Left cardiac atrium (tissue), 4 donors: ENCODE measurements at regions not wholly inside any gene's neighbourhood (a gene's known extent, or its start where the extent isn't known, plus 50 kb on each side); places are given as distances from the start of the nearest gene placed in this dataset.
"Not testable (repeated sequence)": the region's sequence is repeated elsewhere in the genome, so short reads cannot be mapped to it uniquely, and the experiment has no call there.

ENCODE experiments used
- ATAC-seq, 2 donors: fragments of 200-7000 bp; cut with Tn5 transposase; one replicate each; pipeline ENCODE4 v1.9.1; 2020; ENCODE audit warnings: mild to moderate bottlenecking in 2 of 2, moderate library complexity in 2 of 2
- DNase-seq: peaks from one replicate; pipeline ENCODE4 v3.0.0-alpha.2; 2020
- intact Hi-C, 2 donors: fragments of 100-400 bp; cut with DNase I; formaldehyde crosslinking; loops; one replicate each; pipeline versions ENCODE4 v1.14.1 to v1.15.1; 2022 to 2023
- donor health status: DM: no; HTN: yes; CAD: no.
- donor health status: DM: no; HTN: yes; CAD: no; lungs with severe emphysema.
- donor health status: DM: yes; HTN: yes; CAD: no.
- donor health status: Dilated cardiomyopathy.

DNA sequence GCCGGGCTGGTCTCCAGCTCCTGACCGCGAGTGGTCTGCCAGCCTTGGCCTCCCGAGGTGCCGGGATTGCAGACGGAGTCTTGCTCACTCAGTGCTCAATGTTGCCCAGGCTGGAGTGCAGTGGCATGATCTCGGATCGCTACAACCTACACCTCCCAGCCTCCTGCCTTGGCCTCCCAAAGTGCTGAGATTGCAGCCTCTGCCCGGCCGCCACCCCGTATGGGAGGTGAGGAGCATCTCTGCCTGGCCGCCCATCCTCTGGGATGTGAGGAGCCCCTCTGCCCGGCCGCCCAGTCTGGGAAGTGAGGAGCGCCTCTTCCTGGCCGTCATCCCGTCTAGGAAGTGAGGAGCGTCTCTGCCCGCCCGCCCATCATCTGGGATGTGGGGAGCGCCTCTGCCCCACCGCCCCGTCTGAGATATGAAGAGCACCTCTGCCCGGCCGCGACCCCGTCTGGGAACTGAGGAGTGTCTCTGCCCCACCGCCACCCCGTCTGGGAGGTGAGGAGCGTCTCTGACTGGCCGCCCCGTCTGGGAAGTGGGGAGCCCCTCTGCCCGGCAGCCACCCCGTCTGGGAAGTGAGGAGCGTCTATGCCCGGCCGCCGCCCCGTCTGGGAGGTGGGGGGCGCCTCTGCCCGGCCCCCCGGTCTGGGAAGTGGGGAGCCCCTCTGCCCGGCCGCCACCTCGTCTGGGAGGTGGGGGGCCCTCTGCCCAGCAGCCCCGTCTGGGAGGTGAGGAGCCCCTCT is 861.8 kb upstream of the INTU start:
- DNase-seq, intact Hi-C loops, ATAC-seq: not testable (repeated sequence)

DNA sequence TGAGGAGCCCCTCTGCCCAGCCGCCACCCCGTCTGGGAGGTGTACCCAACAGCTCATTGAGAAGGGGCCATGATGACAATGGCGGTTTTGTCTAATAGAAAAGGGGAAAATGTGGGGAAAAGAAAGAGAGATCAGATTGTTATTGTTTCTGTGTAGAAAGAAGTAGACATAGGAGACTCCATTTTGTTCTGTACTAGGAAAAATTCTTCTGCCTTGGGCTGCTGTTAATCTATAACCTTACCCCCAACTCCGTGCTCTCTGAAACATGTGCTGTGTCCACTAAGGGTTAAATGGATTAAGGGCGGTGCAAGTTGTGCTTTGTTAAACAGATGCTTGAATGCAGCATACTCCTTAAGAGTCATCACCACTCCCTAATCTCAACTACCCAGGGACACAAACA is 861.1 kb upstream of the INTU start:
- ATAC-seq, intact Hi-C loops, DNase-seq: not testable (repeated sequence)

DNA sequence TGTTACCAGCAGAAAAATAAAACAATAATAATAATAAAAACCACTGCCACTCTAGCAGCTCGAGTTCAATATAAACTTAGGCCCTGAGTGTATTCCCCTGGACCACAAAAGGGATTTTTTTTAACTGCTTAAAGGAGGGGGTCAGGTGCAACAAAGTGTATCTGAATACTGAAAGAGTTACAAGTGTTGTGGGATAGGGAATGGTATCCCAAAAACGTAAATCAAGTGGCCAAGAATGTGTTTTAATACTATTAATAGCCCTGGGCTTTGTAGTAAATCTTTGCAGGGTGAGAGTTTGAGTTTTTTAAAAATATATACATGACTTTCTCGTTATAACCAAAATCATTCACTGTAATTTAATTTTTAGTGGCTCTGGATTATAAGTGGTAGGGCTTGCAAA is 860.1 kb upstream of the INTU start:
- intact Hi-C loops, result no loop called here
- DNase-seq, result no peak
- ATAC-seq, result peak in 1 of 2 donors; percentile 70

DNA sequence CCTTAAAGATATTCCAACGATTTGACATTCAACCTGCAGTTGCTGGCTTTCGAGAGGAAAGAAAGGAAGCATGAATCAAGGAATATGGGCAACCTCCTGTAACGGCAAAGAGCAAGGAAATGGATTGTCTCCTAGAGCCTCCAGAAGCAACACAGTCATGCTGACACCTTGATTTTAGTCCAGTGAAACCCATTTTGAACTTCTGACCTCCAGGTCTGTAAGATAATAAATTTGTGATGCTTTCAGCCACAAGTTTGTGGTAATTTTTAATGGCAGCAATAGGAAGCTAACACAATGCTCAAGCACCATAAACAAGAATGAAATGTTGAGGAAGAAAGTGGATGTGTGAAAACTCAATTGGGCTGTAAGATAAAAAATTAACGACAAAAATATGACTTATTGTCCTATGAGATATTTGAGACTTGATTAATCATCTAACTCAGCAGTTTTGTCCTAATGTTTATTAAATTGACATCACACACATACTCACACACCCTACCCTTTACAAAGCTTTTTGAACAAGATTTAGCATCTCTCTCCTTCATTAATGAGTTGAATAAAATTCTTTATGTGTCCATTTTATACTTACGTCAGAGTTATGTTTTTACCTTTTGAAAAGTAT is 857.2 kb upstream of the INTU start:
- no peak for ATAC-seq
- no peak for DNase-seq
- intact Hi-C loops, result no loop called here

DNA sequence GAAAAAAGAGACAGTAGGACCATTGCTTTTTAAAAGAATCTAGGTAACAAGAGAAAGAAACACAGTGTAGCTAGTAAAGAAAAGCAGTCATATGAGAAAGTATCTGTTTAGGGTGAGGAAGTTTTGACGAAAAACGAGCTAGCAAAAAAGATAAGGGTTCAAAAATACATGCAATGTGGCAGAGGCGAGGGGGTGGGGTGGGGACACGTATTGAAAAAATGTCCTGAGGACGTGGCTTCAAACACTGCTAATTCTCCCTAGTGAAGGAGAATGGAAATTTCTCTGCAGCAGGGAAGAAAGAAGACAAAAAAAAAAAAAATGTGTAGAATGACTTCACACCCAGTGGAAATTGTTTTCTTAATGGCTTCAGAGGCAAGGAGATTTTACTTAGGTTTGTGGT is 856.4 kb upstream of the INTU start:
- no peak for ATAC-seq
- intact Hi-C loops, result no loop called here
- no peak for DNase-seq

DNA sequence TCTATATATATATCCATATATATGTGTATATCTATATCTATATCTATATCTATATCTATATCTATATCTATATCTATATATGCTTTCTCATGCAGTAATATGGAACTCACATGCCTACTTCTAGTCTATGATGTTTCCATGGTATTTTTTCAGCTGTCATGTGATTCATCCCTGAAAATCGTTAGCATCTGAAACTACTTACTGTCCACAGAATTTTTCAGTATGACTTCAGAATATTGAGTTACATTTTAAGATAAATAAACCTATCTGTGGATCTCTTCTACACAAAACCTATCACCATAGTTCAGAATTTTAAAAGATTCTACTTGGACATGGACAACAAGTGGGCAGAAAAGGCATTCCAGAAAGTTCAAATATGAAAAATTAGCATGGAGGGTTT is 855.1 kb upstream of the INTU start:
- intact Hi-C loops, result no loop called here
- no peak for DNase-seq
- no peak for ATAC-seq

DNA sequence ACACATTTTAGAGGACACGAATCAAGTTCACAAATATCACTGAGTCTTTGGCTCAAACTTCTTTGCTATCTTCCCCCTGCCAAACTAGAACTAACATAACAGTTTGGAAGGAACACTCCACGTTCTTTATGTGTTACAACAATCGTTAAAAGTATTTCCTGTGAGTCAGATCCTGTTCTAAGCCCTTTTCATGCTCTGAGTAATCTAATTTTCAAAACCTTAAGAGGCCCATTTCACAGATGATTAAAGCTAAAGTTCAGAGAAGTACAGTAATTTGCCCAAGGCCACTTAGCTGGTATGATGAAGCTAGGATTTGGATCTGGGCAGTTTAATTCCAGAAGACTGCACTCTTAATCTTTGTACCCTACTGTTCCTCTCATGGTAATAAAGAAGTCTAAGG is 854.4 kb upstream of the INTU start:
- DNase-seq (no peak), ATAC-seq (peak in 1 of 2 donors; percentile 81)
- intact Hi-C loops, result no loop called here

DNA sequence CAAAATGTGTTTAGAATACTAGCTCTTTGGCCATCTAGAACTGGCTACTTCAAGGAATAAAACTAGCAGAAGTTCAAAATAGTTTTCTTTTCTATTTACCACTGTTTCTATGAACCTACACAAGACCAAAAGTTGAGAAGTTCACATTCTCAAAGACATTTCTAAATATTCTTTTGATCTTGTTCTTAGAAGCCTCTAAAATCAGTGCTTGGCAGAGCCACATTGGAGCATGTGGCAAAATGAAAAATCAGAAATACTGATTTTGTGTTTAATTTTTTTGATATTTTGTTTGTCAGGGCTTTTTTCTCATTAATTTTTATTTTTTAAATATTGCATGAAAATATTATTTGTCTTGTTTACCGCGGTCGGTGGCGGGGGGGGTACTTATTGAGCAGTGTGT is 853.8 kb upstream of the INTU start:
- DNase-seq (no peak), ATAC-seq (no peak)
- intact Hi-C loops, result no loop called here

DNA sequence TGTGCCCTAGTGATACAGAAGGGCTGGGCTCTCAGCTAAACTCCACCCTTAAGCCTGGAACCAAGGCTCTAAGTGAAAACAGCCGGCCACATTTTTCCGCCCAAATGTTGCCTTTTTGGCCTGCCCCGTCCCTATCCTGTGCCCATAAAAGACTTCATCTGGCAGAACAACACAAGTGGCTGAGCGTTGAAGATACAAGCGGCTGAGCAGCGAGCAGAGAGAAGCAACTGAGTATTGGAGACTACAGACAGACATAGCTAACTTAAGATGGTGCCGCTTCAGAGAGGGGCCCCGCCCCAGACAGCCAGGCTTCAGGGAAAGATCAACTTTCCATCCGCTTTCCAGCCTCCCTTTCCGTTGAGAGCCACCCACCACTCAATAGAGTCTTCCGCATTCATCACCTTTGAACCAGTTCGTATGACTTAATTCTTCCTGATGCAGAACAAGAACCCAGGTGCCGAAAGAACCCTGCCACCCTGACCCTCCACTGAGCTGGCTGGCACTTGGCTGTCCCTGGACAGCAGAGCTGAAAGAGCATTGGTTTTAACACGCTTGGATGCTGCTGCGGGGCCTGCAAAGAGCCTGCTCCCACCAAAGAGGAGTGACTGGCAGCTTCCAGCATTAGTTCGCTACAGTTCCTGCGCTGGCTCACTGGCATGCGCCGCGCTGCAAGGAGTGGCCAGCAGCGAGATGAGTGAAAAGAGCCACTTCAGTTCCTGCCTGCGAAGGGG is 853.2 kb upstream of the INTU start:
- ATAC-seq, result peak in 1 of 2 donors; percentile 47
- DNase-seq, result no peak
- intact Hi-C loops, result no loop called here

DNA sequence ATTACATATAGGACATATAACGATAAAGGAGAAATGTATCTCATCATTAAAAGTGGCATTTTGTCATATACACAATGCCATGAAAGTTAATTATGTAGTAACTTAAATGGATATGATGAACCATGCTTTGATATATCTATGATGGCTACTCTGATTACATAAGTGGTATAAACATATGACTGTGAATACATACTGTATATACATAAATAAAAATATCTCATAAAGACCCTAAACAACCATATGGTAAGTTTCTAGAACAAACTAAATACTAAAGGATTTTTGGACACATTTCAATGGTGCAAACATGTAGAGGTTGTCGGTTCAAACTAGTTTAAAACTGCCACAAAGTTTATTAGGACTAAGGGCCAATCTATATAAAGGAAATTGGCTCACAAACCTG is 849.6 kb upstream of the INTU start:
- ATAC-seq (no peak), DNase-seq (no peak)
- intact Hi-C loops, result no loop called here

DNA sequence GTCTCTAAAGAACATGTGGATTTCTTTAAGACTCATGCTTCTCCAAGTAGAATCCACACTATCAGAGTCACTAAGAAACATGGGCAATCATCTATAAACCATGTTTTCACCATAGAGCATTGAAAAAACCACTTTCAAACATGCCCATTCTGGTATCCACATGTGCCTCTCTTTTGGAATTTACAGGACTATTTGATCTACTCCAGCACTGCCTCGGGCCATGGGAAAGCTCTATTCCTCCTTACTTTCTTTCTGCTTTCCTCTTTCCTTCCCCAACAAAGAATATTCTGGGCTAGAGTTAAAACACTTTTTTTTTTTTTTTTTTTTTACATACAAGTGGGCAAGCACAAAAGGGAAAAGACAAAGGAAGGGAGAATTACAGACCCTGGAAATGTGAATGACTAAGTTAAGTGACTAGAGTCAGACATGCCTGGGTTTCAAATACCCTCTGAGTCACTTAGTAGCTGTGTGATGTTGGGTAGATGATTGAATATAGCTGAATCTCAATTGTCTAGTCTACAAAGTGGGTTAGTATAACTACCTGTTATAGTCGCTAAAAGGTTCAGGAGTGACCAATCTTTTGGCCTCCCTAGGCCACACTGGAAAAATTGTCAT is 847.7 kb upstream of the INTU start:
- no peak for ATAC-seq
- DNase-seq, result no peak
- intact Hi-C loops, result no loop called here

DNA sequence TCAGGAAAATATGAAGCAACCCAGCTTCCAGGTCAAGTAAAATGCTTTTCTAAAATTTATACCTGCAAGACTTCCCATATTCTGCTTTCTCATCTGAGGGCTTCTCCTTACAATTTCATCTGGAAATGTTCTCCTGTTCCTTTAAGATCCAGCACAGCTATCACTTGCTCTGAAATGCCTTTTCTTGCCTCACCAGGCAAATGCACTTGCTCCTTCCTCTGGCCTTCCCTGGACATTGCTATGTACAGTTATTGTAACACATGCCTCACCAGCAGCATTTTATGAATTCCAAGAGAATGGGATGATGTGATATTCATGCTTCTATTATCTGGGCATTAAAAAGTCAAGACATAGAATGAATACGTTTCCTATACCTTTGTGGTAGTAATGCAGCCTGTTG is 842.1 kb upstream of the INTU start:
- DNase-seq (no peak), ATAC-seq (no peak)
- intact Hi-C loops, result no loop called here

DNA sequence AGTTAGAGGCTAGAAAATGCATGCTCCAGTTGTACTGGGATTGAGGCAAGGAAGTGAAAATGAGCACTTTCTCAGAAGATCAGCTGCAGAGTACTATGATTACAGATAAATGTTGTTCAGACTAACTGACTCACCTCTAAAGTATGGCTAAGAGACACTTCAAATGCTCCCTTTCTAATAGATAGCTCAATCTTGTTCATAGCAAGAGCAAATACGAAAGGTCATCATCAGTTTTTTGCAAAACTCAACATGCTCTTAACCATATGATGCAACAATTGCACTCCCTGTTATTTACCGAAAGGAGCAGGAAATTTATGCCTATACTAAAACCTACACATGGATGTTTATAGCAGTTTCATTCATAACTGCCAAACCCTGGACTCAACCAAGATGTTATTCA is 838.4 kb upstream of the INTU start:
- DNase-seq (no peak), ATAC-seq (no peak)
- intact Hi-C loops, result no loop called here

DNA sequence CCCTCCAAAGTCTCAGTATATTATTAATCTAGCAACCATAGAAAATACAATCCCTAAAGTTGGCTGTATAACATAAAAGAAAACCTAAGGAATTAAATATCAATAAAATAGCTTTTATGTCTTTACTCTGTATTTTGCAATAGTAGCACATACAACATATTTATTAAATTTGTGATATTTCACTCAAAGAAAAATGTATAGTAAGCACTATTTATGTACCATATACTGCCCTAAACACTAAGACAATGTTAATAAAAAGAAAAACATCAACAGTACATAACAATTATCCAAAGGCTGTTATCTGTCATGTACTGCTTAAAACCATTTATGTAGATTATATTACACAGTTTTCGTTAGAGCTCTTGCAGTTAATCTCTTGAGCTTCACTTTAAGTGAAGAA is 834.5 kb upstream of the INTU start:
- DNase-seq (no peak), ATAC-seq (no peak)
- intact Hi-C loops, result no loop called here

DNA sequence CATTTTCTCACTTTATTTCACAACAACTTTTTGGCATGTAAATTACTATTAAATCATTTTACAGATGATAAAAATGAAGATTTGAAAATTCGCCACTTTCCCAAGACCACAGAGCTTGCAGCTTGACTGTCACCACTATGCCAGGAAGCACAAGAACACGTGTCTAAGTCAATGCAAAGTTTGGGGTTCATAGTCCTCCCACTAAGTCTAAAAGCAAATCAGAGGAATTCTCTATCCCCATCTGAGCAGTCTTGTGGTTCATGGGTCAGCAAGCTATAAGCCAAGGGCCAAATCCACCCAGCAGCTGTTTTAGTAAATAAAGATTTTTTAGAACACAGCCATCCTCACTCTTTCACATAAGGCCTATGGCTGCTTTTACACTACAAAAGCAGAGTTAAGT is 833.3 kb upstream of the INTU start:
- intact Hi-C loops, result no loop called here
- ATAC-seq, result no peak
- DNase-seq, result no peak

DNA sequence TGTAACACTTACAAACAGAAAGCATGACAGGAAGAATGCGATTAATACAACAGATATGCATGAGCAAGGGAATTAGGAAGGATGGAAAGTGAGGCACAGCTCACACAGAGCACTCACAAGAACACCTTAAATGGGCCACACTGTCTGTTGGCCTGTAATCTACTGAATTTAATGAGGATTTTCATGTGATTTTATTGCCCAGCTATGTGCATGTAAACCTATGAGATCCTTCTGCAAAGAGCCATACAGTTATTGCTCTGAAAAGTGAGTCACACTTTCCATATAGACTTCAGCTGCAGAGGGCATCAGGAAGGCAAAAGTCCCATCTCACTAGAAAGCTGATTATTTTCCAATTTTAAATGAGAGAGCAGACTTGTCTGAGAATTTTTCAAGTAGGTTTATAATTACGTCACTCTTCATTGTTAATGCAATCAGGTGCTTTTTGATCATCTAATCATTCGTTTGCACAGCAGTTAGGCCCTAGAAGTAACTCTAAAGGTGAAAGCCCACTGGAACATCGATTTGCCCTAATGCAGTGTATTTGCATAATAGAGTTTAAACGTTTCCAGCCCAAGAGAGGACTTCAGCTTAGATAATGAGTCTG is 832.7 kb upstream of the INTU start:
- ATAC-seq, result no peak
- intact Hi-C loops, result no loop called here

DNA sequence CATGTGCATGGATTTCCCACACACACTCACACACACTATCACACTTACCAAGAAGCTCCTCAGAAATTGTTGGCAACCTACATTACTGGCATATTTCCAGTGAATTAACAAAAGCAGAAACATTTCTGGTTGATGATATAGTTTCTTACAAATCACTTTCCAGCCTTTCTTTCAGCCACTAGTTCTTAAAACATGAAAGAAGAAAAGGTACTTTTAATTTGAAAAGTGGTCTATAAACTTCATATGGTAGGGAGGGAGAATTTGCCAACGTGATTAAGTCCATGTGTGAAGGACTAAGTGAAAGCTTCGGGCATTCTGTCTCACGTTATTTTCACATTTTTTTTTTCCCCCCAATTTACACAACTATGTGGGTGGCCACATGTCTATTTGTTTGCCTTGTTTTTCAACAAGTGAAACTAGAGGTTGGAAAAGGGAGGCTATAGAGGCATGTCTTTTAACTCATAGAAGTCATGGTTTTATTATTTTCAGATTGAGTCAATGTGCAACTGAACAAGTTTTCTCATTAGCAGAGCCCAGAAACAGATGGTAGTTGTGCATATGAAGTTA is 832.1 kb upstream of the INTU start:
- ATAC-seq (no peak), DNase-seq (no peak)
- intact Hi-C loops, result no loop called here

More for the DNA sequence above, 832.7 kb upstream of the INTU start:
- DNase-seq, result no peak

DNA sequence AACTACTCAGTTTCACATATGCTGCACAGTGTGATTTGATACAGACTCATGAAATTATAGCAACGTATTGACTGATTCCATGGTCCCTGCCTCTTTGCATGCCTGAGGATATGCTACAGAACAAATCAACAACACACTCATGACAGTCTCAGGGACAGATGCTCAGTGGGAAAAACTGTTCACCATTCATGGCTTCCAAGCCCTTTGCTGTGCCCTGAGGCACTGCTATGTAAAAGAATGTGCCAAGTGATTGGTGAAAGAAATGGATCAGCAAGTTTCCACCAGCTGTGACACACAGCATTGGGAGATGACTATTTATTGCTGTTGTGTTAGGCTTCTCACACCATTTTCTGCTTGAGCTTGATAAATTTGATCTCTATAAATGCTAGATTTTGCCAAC is 825.6 kb upstream of the INTU start:
- intact Hi-C loops, result no loop called here
- peak in 1 of 2 donors; percentile 26 for ATAC-seq
- DNase-seq, result no peak

DNA sequence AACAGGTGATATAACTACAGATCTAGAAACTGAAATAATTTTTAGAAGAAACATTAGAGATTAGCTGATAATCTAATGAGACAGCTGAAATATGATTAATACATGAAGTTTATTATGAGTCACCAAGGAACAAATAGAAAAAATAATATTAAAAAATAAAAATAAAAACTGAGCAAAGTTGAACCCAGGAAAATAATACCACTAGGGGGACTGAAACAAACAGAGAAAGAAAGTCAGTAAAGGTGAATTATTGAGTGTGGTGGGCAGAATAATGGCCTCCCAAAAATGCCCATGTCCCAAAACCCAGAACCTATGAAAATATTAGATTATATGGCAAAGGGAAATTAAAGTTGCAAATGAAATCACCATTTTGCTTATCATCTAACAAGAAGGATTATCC is 820.7 kb upstream of the INTU start:
- no peak for ATAC-seq
- intact Hi-C loops, result no loop called here
- DNase-seq, result no peak
